GM19351 (cell line): ENCODE measurements at regions not wholly inside any gene's neighbourhood (a gene's known extent, or its start where the extent isn't known, plus 50 kb on each side); places are given as distances from the start of the nearest gene placed in this dataset.

ENCODE experiments used
- ATAC-seq: cut with Tn5 transposase; IDR thresholded peaks from one replicate; pipeline ENCODE4 v1.9.1; 2021; ENCODE audit warnings: mild to moderate bottlenecking, moderate library complexity; ENCODE audit not compliant: unreplicated experiment

- no peak for ATAC-seq
Observed at GRCh38 chr5:61650661-61651060, 318.6 kb downstream of the ZSWIM6 start.

GRCh38 chr5:61651195-61651594 is 319.1 kb downstream of the ZSWIM6 start:
- ATAC-seq = no peak

- no peak for ATAC-seq
Observed at GRCh38 chr5:61652916-61653315, 320.9 kb downstream of the ZSWIM6 start.

- no peak for ATAC-seq
Observed at GRCh38 chr5:61653807-61654580, 321.9 kb downstream of the ZSWIM6 start.

- no peak for ATAC-seq
Observed at GRCh38 chr5:61654876-61655275, 322.8 kb downstream of the ZSWIM6 start.

- no peak for ATAC-seq
Observed at GRCh38 chr5:61657010-61657409, 325.0 kb downstream of the ZSWIM6 start.

GRCh38 chr5:61657686-61658085 is 325.6 kb downstream of the ZSWIM6 start:
- ATAC-seq = no peak

GRCh38 chr5:61658592-61659008 is 326.5 kb downstream of the ZSWIM6 start:
- peak; percentile 79 for ATAC-seq

- no peak for ATAC-seq
Observed at GRCh38 chr5:61659221-61659696, 327.2 kb downstream of the ZSWIM6 start.

- ATAC-seq = no peak
Observed at GRCh38 chr5:61662670-61663069, 330.6 kb downstream of the ZSWIM6 start.

- no peak for ATAC-seq
Observed at GRCh38 chr5:61666064-61666621, 334.1 kb downstream of the ZSWIM6 start.

- no peak for ATAC-seq
Observed at GRCh38 chr5:61667525-61668218, 335.6 kb downstream of the ZSWIM6 start.

GRCh38 chr5:61669531-61669930 is 337.5 kb downstream of the ZSWIM6 start:
- no peak for ATAC-seq

- ATAC-seq = no peak
Observed at GRCh38 chr5:61670941-61671340, 338.9 kb downstream of the ZSWIM6 start.

- ATAC-seq = no peak
Observed at GRCh38 chr5:61673007-61673735, 341.1 kb downstream of the ZSWIM6 start.

- no peak for ATAC-seq
Observed at GRCh38 chr5:61674378-61674777, 342.3 kb downstream of the ZSWIM6 start.

- ATAC-seq = no peak
Observed at GRCh38 chr5:61675015-61675692, 343.1 kb downstream of the ZSWIM6 start.

GRCh38 chr5:61677220-61677619 is 345.2 kb downstream of the ZSWIM6 start:
- no peak for ATAC-seq

- ATAC-seq = no peak
Observed at GRCh38 chr5:61678966-61679365, 346.9 kb downstream of the ZSWIM6 start.

GRCh38 chr5:61679562-61679961 is 347.5 kb downstream of the ZSWIM6 start:
- no peak for ATAC-seq

GRCh38 chr5:61680247-61680646 is 348.2 kb downstream of the ZSWIM6 start:
- ATAC-seq = no peak
